ENCODE measurements at regions not wholly inside any gene's neighbourhood (a gene's known extent, or its start where the extent isn't known, plus 50 kb on each side); places are given as distances from the start of the nearest gene placed in this dataset.
"Not testable (repeated sequence)": the region's sequence is repeated elsewhere in the genome, so short reads cannot be mapped to it uniquely, and the experiment has no call there.

DNA sequence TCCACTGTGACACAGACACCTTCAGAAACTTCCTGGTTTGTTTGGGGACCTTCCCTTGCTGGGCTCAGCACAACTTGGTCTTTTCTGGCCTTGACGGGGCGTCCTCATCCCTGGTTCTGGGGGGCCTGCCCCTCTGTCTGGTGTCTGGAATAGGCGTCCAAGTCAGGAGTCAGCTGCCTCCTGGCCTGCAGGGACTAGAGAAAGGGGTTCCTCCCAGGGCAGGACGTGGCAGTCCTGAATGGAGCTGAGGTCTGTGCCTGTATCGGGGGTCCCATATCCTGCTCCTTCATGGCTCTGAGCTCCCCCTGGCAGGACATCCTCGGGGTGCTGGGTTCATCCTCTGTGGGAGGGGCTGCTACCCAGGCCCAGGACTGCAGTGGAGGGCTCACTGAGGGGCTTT is 384.0 kb downstream of the TMEM121 start:
- ATAC-seq (no peak), DNase-seq (no peak)
- CTCF ChIA-PET = no interaction called here
- H3K4me3 Mint-ChIP-seq = no peak overlapping the region
- H3K27ac Mint-ChIP-seq = no peak overlapping the region
- H3K9me3 Mint-ChIP-seq (ENCODE audit: insufficient read depth) = no peaks in the 10 kb centered on the region
- H3K27me3 Mint-ChIP-seq (ENCODE audit: low read depth) = peaks cover 9% of the 10 kb centered on the region
- peaks cover 9% of the 10 kb centered on the region for H3K4me1 Mint-ChIP-seq (ENCODE audit: low read depth)
- H3K36me3 Mint-ChIP-seq (ENCODE audit: low read depth) = no peaks in the 10 kb centered on the region
- POLR2A ChIA-PET = no interaction called here

DNA sequence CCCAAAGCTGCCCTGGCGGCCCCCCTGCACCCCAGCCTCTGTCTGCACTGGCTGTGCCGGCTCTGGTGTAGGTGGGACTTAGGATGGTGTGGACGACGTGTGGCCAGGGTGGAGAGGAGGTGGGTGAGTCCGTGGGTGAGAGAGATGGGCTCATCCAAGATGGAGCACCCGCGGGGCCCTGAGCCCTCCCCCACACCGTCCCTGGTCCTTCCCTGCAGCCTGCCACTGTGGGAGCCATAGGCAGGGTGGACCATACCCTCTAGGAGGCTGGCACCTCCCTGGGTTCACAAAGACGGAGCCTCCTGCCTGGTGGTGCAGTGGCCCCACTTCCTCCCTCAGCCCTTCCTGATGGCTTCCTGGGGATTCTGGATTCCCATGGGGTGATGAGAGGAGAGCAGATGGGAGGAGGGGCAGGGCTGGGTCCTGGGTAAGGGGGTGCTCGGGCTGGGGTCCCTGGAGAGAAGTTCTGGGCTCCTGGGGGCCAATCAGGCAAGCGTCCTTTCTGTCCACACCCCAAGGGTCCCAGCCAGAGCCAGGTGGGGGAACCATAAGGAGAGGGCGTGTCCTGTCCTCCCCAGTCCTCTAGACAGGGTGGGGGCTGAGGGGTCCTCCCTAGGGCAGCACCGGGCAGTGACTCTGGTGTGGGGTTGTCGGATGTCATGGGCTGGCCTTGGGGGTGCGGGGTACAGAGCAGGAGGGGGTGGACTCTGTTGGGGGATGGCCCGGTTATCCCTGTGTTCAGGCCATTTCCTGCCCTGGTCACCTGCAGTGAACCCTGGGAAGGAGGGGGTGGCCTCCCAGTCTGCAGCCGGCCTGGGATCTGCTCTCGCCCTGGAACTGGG is 384.8 kb downstream of the TMEM121 start:
- Mint-ChIP-seq H3K27me3 (ENCODE audit: low read depth) (peaks cover 7% of the 10 kb centered on the region), H3K9me3 (ENCODE audit: insufficient read depth) (no peaks in the 10 kb centered on the region), H3K36me3 (ENCODE audit: low read depth) (no peaks in the 10 kb centered on the region), H3K4me3 (no peak overlapping the region), H3K27ac (no peak overlapping the region), H3K4me1 (ENCODE audit: low read depth) (peaks cover 9% of the 10 kb centered on the region)
- ChIA-PET POLR2A (no interaction called here), CTCF (no interaction called here)
- DNase-seq (no peak), ATAC-seq (no peak)

DNA sequence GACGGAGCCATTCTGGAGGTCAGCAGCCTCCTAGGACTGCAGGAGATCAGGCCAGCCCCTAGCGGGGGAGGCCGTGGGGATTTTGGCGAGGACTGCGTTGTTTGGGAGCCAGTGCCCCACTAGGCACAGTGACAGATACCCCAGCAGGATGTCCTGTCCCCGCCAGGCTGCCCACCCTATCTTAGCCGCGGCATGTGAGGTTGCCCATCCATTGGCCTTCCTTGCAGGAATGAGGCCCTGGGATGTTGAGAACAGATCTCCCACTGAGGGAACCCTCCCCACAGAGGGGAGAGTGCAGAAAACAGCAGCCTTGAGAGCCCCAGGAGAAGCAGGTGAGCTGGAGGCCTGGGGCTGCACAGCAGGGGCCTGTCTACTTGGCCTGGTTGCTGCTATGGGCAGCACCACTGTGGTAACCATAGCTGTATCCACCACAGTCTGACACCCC is 385.5 kb downstream of the TMEM121 start:
- H3K36me3 Mint-ChIP-seq (ENCODE audit: low read depth); H3K27ac Mint-ChIP-seq; H3K4me3 Mint-ChIP-seq; CTCF ChIA-PET; H3K27me3 Mint-ChIP-seq (ENCODE audit: low read depth); H3K9me3 Mint-ChIP-seq (ENCODE audit: insufficient read depth); DNase-seq; POLR2A ChIA-PET; H3K4me1 Mint-ChIP-seq (ENCODE audit: low read depth); ATAC-seq: not testable (repeated sequence)

DNA sequence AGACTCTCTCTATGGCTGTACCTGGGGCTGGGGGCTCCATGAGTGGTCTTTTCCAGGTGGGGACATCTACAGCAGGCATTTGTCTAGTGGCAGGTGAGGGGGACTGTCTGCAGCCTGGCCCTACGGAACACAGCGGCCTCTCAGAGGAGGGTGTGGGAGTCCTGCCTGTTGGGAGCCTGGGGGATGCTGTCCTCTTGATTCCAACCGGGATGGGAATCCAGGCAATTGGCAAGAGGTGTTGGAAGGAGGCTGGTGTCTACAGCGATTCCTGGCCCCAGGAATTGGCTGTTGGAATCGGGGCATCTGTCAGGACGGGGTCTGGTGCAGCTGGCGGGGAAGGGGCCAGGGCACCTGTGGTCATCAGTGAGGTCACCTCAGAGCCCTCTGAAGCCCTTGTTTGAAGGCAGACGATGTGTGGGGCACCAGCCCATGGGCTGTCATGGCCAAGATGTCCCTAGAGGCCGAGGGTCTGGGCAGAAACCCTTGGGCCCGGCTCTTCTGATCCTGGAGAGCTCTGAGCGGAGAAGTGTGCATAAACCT is 386.3 kb downstream of the TMEM121 start:
- H3K9me3 Mint-ChIP-seq (ENCODE audit: insufficient read depth) = no peaks in the 10 kb centered on the region
- H3K27ac Mint-ChIP-seq = no peak overlapping the region
- peaks cover 9% of the 10 kb centered on the region for H3K4me1 Mint-ChIP-seq (ENCODE audit: low read depth)
- CTCF ChIA-PET = no interaction called here
- DNase-seq = no peak
- no peaks in the 10 kb centered on the region for H3K36me3 Mint-ChIP-seq (ENCODE audit: low read depth)
- H3K4me3 Mint-ChIP-seq = no peak overlapping the region
- POLR2A ChIA-PET = no interaction called here
- ATAC-seq = no peak
- H3K27me3 Mint-ChIP-seq (ENCODE audit: low read depth) = peaks cover 2% of the 10 kb centered on the region

DNA sequence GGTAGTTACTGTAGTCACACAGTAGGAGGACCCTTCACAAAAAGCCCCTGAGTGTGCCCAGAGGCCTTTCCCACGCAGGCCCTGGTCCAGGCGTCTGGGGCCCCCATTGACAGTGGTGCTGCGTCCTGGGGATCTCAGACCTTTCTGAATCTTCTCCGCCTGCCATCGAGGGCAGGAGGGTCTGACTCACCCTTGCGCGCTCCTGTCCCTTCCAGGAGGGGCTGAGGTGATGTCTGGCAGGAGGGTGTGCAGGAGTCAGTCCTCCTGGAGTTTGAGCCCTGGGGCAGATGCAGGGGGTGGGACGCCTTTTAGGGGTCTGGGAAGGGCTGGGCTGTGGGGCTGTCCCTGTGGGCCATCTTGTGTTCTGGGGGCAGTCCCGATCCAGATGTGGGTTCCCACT is 386.8 kb downstream of the TMEM121 start:
- Mint-ChIP-seq H3K27me3 (ENCODE audit: low read depth) (peaks cover 2% of the 10 kb centered on the region), H3K36me3 (ENCODE audit: low read depth) (no peaks in the 10 kb centered on the region), H3K4me1 (ENCODE audit: low read depth) (peaks cover 4% of the 10 kb centered on the region), H3K27ac (no peak overlapping the region), H3K4me3 (no peak overlapping the region), H3K9me3 (ENCODE audit: insufficient read depth) (no peaks in the 10 kb centered on the region)
- ChIA-PET POLR2A (no interaction called here), CTCF (no interaction called here)
- DNase-seq (no peak), ATAC-seq (no peak)

DNA sequence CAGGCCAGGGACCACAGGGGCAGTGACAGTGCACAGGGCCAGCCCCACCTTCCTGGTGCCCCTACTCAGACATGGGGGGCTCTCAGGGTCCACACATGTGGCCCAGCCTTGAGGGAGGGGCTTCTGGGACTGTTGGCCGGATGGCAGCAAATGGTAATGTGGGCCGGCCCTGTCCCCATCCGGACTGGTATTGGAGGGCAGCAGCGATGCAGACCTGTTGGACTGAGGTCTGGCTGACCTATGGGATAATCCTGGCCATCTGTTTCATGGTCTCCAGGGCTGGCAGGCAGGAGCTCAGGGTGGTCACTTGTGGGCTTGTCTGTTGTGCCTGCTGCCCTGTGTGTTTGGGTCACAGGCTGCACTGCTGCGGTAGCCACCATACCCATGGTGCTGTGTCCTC is 387.5 kb downstream of the TMEM121 start:
- no peak overlapping the region for H3K27ac Mint-ChIP-seq
- DNase-seq (no peak), ATAC-seq (no peak)
- CTCF ChIA-PET = no interaction called here
- H3K36me3 Mint-ChIP-seq (ENCODE audit: low read depth) = no peaks in the 10 kb centered on the region
- POLR2A ChIA-PET = no interaction called here
- H3K4me1 Mint-ChIP-seq (ENCODE audit: low read depth) = no peaks in the 10 kb centered on the region
- H3K4me3 Mint-ChIP-seq = no peak overlapping the region
- H3K9me3 Mint-ChIP-seq (ENCODE audit: insufficient read depth) = no peaks in the 10 kb centered on the region
- peaks cover 2% of the 10 kb centered on the region for H3K27me3 Mint-ChIP-seq (ENCODE audit: low read depth)

DNA sequence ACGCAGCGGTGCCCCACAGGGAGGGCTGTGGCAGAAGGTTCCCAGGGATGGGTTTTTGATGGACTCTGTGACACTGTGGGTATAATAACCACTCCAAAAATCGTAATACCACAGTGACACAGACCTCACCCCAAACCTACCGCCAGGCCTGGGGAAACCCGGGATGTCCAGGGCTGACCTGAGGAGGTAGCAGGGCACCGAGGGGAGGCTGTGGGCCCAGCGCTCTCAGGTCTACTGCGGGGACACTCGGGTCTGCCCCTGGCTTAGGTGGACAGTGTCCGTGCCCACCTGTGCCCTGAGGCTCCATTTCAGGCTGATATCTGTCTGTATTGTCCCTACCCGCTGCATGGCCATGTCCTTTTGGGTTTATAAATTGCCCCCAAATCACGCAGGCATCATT is 387.9 kb downstream of the TMEM121 start:
- H3K27me3 Mint-ChIP-seq (ENCODE audit: low read depth); H3K9me3 Mint-ChIP-seq (ENCODE audit: insufficient read depth); CTCF ChIA-PET; DNase-seq; H3K4me1 Mint-ChIP-seq (ENCODE audit: low read depth); H3K27ac Mint-ChIP-seq; POLR2A ChIA-PET; H3K36me3 Mint-ChIP-seq (ENCODE audit: low read depth); ATAC-seq; H3K4me3 Mint-ChIP-seq: not testable (repeated sequence)

DNA sequence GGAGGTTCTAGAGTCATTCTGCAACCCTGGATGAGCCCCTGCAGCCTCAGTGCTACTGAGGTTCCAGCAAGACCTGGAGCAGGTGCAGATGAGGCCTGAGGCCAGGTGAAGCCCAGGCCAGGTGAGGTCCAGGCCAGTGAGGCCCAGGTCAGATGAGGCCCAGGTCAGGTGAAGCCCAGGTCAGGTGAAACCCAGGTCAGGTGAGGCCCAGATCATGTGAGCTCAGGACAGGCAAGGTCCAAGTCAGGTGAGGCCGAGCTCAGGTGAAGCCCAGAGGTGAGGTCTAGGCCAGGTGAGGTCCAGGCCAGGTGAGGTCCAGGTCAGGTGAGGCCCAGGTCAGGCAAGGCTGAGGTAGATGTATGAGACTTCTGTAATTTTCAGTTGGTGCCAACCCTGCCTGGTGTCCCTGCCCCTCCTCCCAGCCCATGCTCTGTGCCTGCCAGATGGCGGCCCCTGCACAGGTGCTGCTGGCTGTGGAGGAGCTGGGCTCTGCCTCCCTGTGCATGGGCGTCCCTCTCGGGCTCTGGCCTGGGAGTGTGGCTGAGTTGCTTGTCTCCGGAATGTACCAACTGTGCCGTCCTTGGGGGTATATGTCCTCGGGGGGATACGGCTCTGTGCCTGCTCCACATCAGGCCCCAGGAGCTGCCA is 388.5 kb downstream of the TMEM121 start:
- no peaks in the 10 kb centered on the region for H3K4me1 Mint-ChIP-seq (ENCODE audit: low read depth)
- H3K27ac Mint-ChIP-seq = no peak overlapping the region
- DNase-seq (no peak), ATAC-seq (no peak)
- no peaks in the 10 kb centered on the region for H3K9me3 Mint-ChIP-seq (ENCODE audit: insufficient read depth)
- CTCF ChIA-PET = no interaction called here
- POLR2A ChIA-PET = no interaction called here
- no peaks in the 10 kb centered on the region for H3K36me3 Mint-ChIP-seq (ENCODE audit: low read depth)
- H3K27me3 Mint-ChIP-seq (ENCODE audit: low read depth) = peaks cover 2% of the 10 kb centered on the region
- H3K4me3 Mint-ChIP-seq = no peak overlapping the region

DNA sequence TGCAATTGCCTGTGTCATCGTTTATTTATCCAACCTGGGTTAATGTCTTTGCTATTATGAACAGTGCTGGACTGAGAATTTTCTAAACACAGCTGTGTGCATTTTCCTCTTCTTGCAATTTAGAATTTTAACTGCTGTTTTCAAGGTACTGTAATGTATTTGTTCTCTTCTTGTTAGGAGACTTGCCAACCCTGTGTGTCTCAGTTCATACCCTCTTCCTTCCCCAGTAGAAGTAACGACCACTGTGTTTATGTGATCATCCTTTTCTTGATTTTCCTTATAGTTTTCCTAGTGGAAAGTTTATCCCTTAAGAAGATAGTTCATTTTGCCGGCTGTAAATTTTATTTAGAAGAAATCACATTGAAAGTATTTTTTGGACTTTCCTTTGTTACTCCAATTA is 389.2 kb downstream of the TMEM121 start:
- ATAC-seq; H3K36me3 Mint-ChIP-seq (ENCODE audit: low read depth); CTCF ChIA-PET; DNase-seq; H3K4me3 Mint-ChIP-seq; H3K27me3 Mint-ChIP-seq (ENCODE audit: low read depth); POLR2A ChIA-PET; H3K9me3 Mint-ChIP-seq (ENCODE audit: insufficient read depth); H3K4me1 Mint-ChIP-seq (ENCODE audit: low read depth); H3K27ac Mint-ChIP-seq: not testable (repeated sequence)

DNA sequence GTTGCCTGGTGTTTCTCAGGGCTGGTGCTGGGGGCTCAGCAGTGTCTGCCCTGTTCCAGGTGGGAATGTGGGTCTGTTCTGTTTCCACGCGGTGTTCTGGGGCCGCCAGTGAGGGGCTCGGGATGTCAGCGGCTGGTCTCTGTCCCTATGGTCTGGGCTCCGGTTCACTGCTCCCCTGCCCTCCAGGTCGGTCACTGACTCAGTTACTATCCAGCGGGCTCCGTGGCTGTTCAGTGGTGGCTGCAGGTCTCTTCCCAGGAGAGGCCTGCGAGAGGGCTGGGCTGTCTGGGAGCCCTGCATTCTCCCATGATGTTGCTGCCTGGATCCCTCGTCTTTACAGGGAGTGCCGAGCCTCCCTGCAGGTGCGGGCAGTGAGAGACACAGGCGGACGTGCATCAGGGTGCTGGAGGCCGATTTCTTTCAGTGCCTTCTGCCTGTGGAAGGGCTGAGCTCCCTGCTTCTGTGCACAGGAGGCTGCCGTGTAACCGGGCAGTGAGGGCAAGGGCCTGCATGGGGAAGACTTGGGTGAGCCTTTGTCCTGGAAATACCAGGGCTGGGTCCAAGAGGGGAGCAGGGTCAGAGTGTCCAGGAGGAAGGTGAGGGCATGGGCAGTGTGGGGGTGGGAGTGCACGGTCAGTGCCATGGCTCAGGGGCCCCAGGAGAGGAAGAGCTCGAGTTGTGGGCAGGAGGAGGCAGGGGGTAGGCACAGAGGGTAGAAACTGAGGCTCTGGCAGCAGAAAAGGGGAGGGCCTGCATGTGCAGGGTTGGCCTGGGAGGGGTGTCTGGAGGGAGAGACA is 391.0 kb downstream of the TMEM121 start:
- POLR2A ChIA-PET; H3K36me3 Mint-ChIP-seq (ENCODE audit: low read depth); H3K4me3 Mint-ChIP-seq: not testable (repeated sequence)

DNA sequence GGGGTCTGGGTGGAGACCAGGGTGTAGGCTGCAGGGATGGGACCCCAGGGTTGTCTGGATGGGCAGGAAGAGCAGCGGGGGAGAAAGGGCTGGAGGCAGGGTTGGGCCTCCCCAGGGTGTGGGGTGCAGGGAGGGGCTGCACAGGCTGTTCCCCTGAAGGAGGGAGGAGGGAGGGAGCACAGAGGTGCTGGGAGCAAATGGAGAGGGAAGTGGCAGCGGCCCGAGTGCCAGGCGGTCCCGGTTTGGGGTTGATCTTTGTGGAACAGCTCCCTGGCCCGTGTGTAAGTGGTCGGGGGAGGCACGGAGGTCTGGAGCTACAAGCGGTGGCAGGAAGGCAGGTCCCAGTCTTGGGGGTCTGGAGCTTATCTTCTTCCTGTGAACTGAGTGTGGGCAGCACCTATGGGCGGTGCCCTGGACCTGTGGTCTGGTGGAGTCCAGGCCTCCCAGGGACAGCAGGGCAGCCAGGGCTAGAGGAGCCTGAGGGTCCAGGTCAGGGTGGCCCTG is 391.6 kb downstream of the TMEM121 start:
- ChIA-PET POLR2A (no interaction called here), CTCF (no interaction called here)
- no peak overlapping the region for H3K4me3 Mint-ChIP-seq
- H3K36me3 Mint-ChIP-seq (ENCODE audit: low read depth) = no peaks in the 10 kb centered on the region
- H3K4me1 Mint-ChIP-seq (ENCODE audit: low read depth) = no peaks in the 10 kb centered on the region
- DNase-seq (no peak), ATAC-seq (no peak)
- no peak overlapping the region for H3K27ac Mint-ChIP-seq
- H3K27me3 Mint-ChIP-seq (ENCODE audit: low read depth) = peaks cover 3% of the 10 kb centered on the region
- no peaks in the 10 kb centered on the region for H3K9me3 Mint-ChIP-seq (ENCODE audit: insufficient read depth)

More for the DNA sequence above, 391.0 kb downstream of the TMEM121 start:
- H3K4me1 Mint-ChIP-seq (ENCODE audit: low read depth); ATAC-seq; H3K27ac Mint-ChIP-seq; CTCF ChIA-PET; H3K27me3 Mint-ChIP-seq (ENCODE audit: low read depth); H3K9me3 Mint-ChIP-seq (ENCODE audit: insufficient read depth); DNase-seq: not testable (repeated sequence)

All from activated CD8-positive, alpha-beta T cell treated with anti-CD3 and anti-CD28 coated beads, Interleukin-2, amount 10 ng/mL, durations not matched to agents 7 days and 5 days (primary cell).